ENCODE measurements at regions not wholly inside any gene's neighbourhood (a gene's known extent, or its start where the extent isn't known, plus 50 kb on each side); places are given as distances from the start of the nearest gene placed in this dataset.

GRCh38 chr2:123826729-123827271 is 198.3 kb upstream of the CNTNAP5 start:
- no peak overlapping the region for H3K4ac ChIP-seq (ENCODE audit: low read depth, low read length)
- no peak overlapping the region for H3K56ac ChIP-seq (ENCODE audit: low read length)
- H3K18ac ChIP-seq (ENCODE audit: low read length), result no peak overlapping the region
- H3K27ac ChIP-seq (ENCODE audit: low read depth, low read length), result no peak overlapping the region
- no peaks in the 10 kb centered on the region for H3K36me3 ChIP-seq (ENCODE audit: control insufficient read depth, insufficient read depth, low read length)
- no peak overlapping the region for H3K4me3 ChIP-seq (ENCODE audit: low read length)
- no CpG with 5 or more reads among the region's 26 CpGs for WGBS (ENCODE audit: extremely low coverage, insufficient coverage, low lambda C conversion rate)
- DNase-seq, result no peak
- no peaks in the 10 kb centered on the region for H3K27me3 ChIP-seq (ENCODE audit: insufficient read depth, low read length, poor library complexity)
- H3K4me2 ChIP-seq (ENCODE audit: low read length), result no peak overlapping the region
- H2BK15ac ChIP-seq (replicated peaks; ENCODE audit: low read depth), result no peak overlapping the region
- no peak overlapping the region for H3K9ac ChIP-seq (ENCODE audit: low read length)
- H3K4me1 ChIP-seq (ENCODE audit: control insufficient read depth, low read depth, low read length), result no peaks in the 10 kb centered on the region
- no peak overlapping the region for H3K23ac ChIP-seq (ENCODE audit: low read length)
- H3K79me1 ChIP-seq (ENCODE audit: low read length), result no peaks in the 10 kb centered on the region
- H4K5ac ChIP-seq (ENCODE audit: low read length), result no peak overlapping the region
- H2AK5ac ChIP-seq (ENCODE audit: low read length), result no peak overlapping the region
- H2BK5ac ChIP-seq (ENCODE audit: low read length), result no peak overlapping the region
- no peak overlapping the region for H2BK120ac ChIP-seq (ENCODE audit: low read depth, low read length)
- H4K8ac ChIP-seq (ENCODE audit: low read depth, low read length), result no peak overlapping the region
- no peaks in the 10 kb centered on the region for H3K79me2 ChIP-seq (ENCODE audit: control insufficient read depth, insufficient read depth, low read length)

DNA sequence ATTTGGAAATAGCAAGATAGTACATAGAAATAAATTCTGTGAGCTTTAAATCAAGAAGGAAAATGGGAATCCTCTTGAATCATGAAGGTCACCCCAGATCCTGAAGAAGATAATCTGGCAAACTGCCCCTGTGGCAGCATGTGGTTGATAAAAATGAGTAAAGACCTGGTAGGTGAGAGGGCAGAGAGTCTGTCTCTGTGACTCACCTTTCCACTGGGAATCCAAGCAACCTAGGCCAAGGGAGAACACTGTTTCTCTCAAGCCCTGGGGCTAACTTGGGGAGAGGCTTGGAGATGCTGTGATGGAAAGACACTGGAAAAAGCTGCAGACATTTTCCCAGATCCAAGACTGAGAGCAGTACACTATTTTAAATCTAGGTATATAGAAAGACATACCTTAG is 185.8 kb upstream of the CNTNAP5 start:
- Histone ChIP-seq H3K79me1 (ENCODE audit: low read length) (no peaks in the 10 kb centered on the region), H3K4me2 (ENCODE audit: low read length) (no peak overlapping the region), H3K23ac (ENCODE audit: low read length) (no peak overlapping the region), H3K4ac (ENCODE audit: low read depth, low read length) (no peak overlapping the region), H3K27ac (ENCODE audit: low read depth, low read length) (no peak overlapping the region), H3K18ac (ENCODE audit: low read length) (no peak overlapping the region), H3K56ac (ENCODE audit: low read length) (no peak overlapping the region), H2BK5ac (ENCODE audit: low read length) (no peak overlapping the region), H3K36me3 (ENCODE audit: control insufficient read depth, insufficient read depth, low read length) (no peaks in the 10 kb centered on the region), H3K9ac (ENCODE audit: low read length) (no peak overlapping the region), H2BK120ac (ENCODE audit: low read depth, low read length) (no peak overlapping the region), H3K4me3 (ENCODE audit: low read length) (no peak overlapping the region), H3K27me3 (ENCODE audit: insufficient read depth, low read length, poor library complexity) (no peaks in the 10 kb centered on the region), H3K4me1 (ENCODE audit: control insufficient read depth, low read depth, low read length) (no peaks in the 10 kb centered on the region), H4K8ac (ENCODE audit: low read depth, low read length) (no peak overlapping the region), H2BK15ac (replicated peaks; ENCODE audit: low read depth) (no peak overlapping the region), H3K79me2 (ENCODE audit: control insufficient read depth, insufficient read depth, low read length) (no peaks in the 10 kb centered on the region), H4K5ac (ENCODE audit: low read length) (no peak overlapping the region), H2AK5ac (ENCODE audit: low read length) (no peak overlapping the region)
- no peak for DNase-seq

- H2BK5ac ChIP-seq (ENCODE audit: low read length), result no peak overlapping the region
- H4K8ac ChIP-seq (ENCODE audit: low read depth, low read length), result no peak overlapping the region
- no peak overlapping the region for H4K5ac ChIP-seq (ENCODE audit: low read length)
- H3K4ac ChIP-seq (ENCODE audit: low read depth, low read length), result no peak overlapping the region
- no peak overlapping the region for H3K27ac ChIP-seq (ENCODE audit: low read depth, low read length)
- H2BK15ac ChIP-seq (replicated peaks; ENCODE audit: low read depth), result no peak overlapping the region
- H3K18ac ChIP-seq (ENCODE audit: low read length), result no peak overlapping the region
- H2AK5ac ChIP-seq (ENCODE audit: low read length), result no peak overlapping the region
- no peak overlapping the region for H2BK120ac ChIP-seq (ENCODE audit: low read depth, low read length)
- no peak overlapping the region for H3K9ac ChIP-seq (ENCODE audit: low read length)
- no peaks in the 10 kb centered on the region for H3K79me2 ChIP-seq (ENCODE audit: control insufficient read depth, insufficient read depth, low read length)
- no peak overlapping the region for H3K4me3 ChIP-seq (ENCODE audit: low read length)
- no peaks in the 10 kb centered on the region for H3K27me3 ChIP-seq (ENCODE audit: insufficient read depth, low read length, poor library complexity)
- no peak overlapping the region for H3K56ac ChIP-seq (ENCODE audit: low read length)
- no peaks in the 10 kb centered on the region for H3K36me3 ChIP-seq (ENCODE audit: control insufficient read depth, insufficient read depth, low read length)
- DNase-seq, result no peak
- H3K4me1 ChIP-seq (ENCODE audit: control insufficient read depth, low read depth, low read length), result no peaks in the 10 kb centered on the region
- no peak overlapping the region for H3K4me2 ChIP-seq (ENCODE audit: low read length)
- H3K23ac ChIP-seq (ENCODE audit: low read length), result no peak overlapping the region
- H3K79me1 ChIP-seq (ENCODE audit: low read length), result no peaks in the 10 kb centered on the region
Measured at GRCh38 chr2:123840016-123840415, 185.1 kb upstream of the CNTNAP5 start.

GRCh38 chr2:123840574-123840973 is 184.5 kb upstream of the CNTNAP5 start:
- Histone ChIP-seq H3K4me2 (ENCODE audit: low read length) (no peak overlapping the region), H3K4ac (ENCODE audit: low read depth, low read length) (no peak overlapping the region), H3K18ac (ENCODE audit: low read length) (no peak overlapping the region), H3K79me2 (ENCODE audit: control insufficient read depth, insufficient read depth, low read length) (no peaks in the 10 kb centered on the region), H3K27ac (ENCODE audit: low read depth, low read length) (no peak overlapping the region), H3K4me3 (ENCODE audit: low read length) (no peak overlapping the region), H3K36me3 (ENCODE audit: control insufficient read depth, insufficient read depth, low read length) (no peaks in the 10 kb centered on the region), H3K56ac (ENCODE audit: low read length) (no peak overlapping the region), H3K9ac (ENCODE audit: low read length) (no peak overlapping the region), H3K27me3 (ENCODE audit: insufficient read depth, low read length, poor library complexity) (no peaks in the 10 kb centered on the region), H2BK15ac (replicated peaks; ENCODE audit: low read depth) (no peak overlapping the region), H4K8ac (ENCODE audit: low read depth, low read length) (no peak overlapping the region), H2BK5ac (ENCODE audit: low read length) (no peak overlapping the region), H3K4me1 (ENCODE audit: control insufficient read depth, low read depth, low read length) (no peaks in the 10 kb centered on the region), H3K79me1 (ENCODE audit: low read length) (no peaks in the 10 kb centered on the region), H4K5ac (ENCODE audit: low read length) (no peak overlapping the region), H3K23ac (ENCODE audit: low read length) (no peak overlapping the region), H2BK120ac (ENCODE audit: low read depth, low read length) (no peak overlapping the region), H2AK5ac (ENCODE audit: low read length) (no peak overlapping the region)
- no peak for DNase-seq
- WGBS (ENCODE audit: extremely low coverage, insufficient coverage, low lambda C conversion rate), result no CpG with 5 or more reads among the region's 3 CpGs

DNA sequence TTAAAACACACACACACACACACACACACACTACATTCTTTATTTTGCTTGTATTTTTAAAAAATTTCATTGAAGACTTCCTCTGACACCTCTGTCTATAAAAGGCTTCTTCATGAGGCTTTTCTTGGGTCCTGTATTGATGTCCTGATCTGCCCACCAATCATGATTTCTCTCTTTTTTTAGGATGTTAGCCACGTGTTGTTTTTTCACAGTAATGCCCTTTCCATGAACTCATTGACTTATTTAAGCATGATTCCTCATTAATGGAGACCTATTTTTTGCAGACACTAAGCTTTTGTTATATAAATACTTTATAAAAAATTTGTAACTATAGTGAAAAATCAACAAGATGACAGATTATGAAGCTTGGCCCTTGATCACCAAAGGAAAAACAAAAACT is 173.8 kb upstream of the CNTNAP5 start:
- Histone ChIP-seq H3K4me3 (ENCODE audit: low read length) (no peak overlapping the region), H4K8ac (ENCODE audit: low read depth, low read length) (no peak overlapping the region), H3K18ac (ENCODE audit: low read length) (no peak overlapping the region), H2BK5ac (ENCODE audit: low read length) (no peak overlapping the region), H3K27me3 (ENCODE audit: insufficient read depth, low read length, poor library complexity) (no peaks in the 10 kb centered on the region), H3K79me1 (ENCODE audit: low read length) (no peaks in the 10 kb centered on the region), H3K23ac (ENCODE audit: low read length) (no peak overlapping the region), H2BK15ac (replicated peaks; ENCODE audit: low read depth) (no peak overlapping the region), H3K9ac (ENCODE audit: low read length) (no peak overlapping the region), H4K5ac (ENCODE audit: low read length) (no peak overlapping the region), H3K79me2 (ENCODE audit: control insufficient read depth, insufficient read depth, low read length) (no peaks in the 10 kb centered on the region), H3K4me2 (ENCODE audit: low read length) (no peak overlapping the region), H3K56ac (ENCODE audit: low read length) (no peak overlapping the region), H3K36me3 (ENCODE audit: control insufficient read depth, insufficient read depth, low read length) (no peaks in the 10 kb centered on the region), H2BK120ac (ENCODE audit: low read depth, low read length) (no peak overlapping the region), H3K4me1 (ENCODE audit: control insufficient read depth, low read depth, low read length) (no peaks in the 10 kb centered on the region), H3K27ac (ENCODE audit: low read depth, low read length) (no peak overlapping the region), H3K4ac (ENCODE audit: low read depth, low read length) (no peak overlapping the region), H2AK5ac (ENCODE audit: low read length) (no peak overlapping the region)
- WGBS (ENCODE audit: extremely low coverage, insufficient coverage, low lambda C conversion rate), result no CpG with 5 or more reads among the region's 1 CpG
- no peak for DNase-seq

- no peak overlapping the region for H3K4ac ChIP-seq (ENCODE audit: low read depth, low read length)
- H4K5ac ChIP-seq (ENCODE audit: low read length), result no peak overlapping the region
- no peak overlapping the region for H2BK5ac ChIP-seq (ENCODE audit: low read length)
- no peak overlapping the region for H3K9ac ChIP-seq (ENCODE audit: low read length)
- H3K18ac ChIP-seq (ENCODE audit: low read length), result no peak overlapping the region
- H3K4me1 ChIP-seq (ENCODE audit: control insufficient read depth, low read depth, low read length), result no peaks in the 10 kb centered on the region
- no peak overlapping the region for H3K4me2 ChIP-seq (ENCODE audit: low read length)
- no peak overlapping the region for H3K27ac ChIP-seq (ENCODE audit: low read depth, low read length)
- H3K79me1 ChIP-seq (ENCODE audit: low read length), result no peaks in the 10 kb centered on the region
- no peak for DNase-seq
- no peaks in the 10 kb centered on the region for H3K36me3 ChIP-seq (ENCODE audit: control insufficient read depth, insufficient read depth, low read length)
- WGBS (ENCODE audit: extremely low coverage, insufficient coverage, low lambda C conversion rate), result no CpG with 5 or more reads among the region's 1 CpG
- no peaks in the 10 kb centered on the region for H3K79me2 ChIP-seq (ENCODE audit: control insufficient read depth, insufficient read depth, low read length)
- no peak overlapping the region for H2BK15ac ChIP-seq (replicated peaks; ENCODE audit: low read depth)
- no peak overlapping the region for H3K23ac ChIP-seq (ENCODE audit: low read length)
- H3K56ac ChIP-seq (ENCODE audit: low read length), result no peak overlapping the region
- no peaks in the 10 kb centered on the region for H3K27me3 ChIP-seq (ENCODE audit: insufficient read depth, low read length, poor library complexity)
- no peak overlapping the region for H2BK120ac ChIP-seq (ENCODE audit: low read depth, low read length)
- H2AK5ac ChIP-seq (ENCODE audit: low read length), result no peak overlapping the region
- H4K8ac ChIP-seq (ENCODE audit: low read depth, low read length), result no peak overlapping the region
- no peak overlapping the region for H3K4me3 ChIP-seq (ENCODE audit: low read length)
Measured at GRCh38 chr2:123853161-123853560, 171.9 kb upstream of the CNTNAP5 start.

All from mesendoderm (in vitro differentiated cells).